DOHH2 (cell line): ENCODE measurements at regions not wholly inside any gene's neighbourhood (a gene's known extent, or its start where the extent isn't known, plus 50 kb on each side); places are given as distances from the start of the nearest gene placed in this dataset.

Source experiments
- H3F3A ChIP-seq: fragments of 200-600 bp; sonication (generic), shearing (Covaris generic); 2 replicates; pipeline ENCODE4 v1.6.0; 2016; ENCODE audit warnings: antibody characterized with exemption, mild to moderate bottlenecking; ENCODE audit not compliant: control insufficient read depth, insufficient read depth
- H3K27ac ChIP-seq: fragments of 200-600 bp; sonication (generic); 2 replicates; pipeline ENCODE4 v1.5.1; 2014; ENCODE audit warnings: low read depth, mild to moderate bottlenecking, low read length, moderate library complexity
- H3K27me3 ChIP-seq: fragments of 200-600 bp; sonication (generic); 2 replicates; pipeline ENCODE4 v1.6.1; 2014; ENCODE audit warnings: mild to moderate bottlenecking, low read length, mixed read lengths; ENCODE audit not compliant: control insufficient read depth
- H3K36me3 ChIP-seq: fragments of 200-600 bp; sonication (generic); 2 replicates; pipeline ENCODE4 v1.6.1; 2014; ENCODE audit warnings: mild to moderate bottlenecking, low read length, moderate library complexity, mixed read lengths; ENCODE audit not compliant: control insufficient read depth
- H3K4me1 ChIP-seq: fragments of 200-600 bp; sonication (generic); 2 replicates; pipeline ENCODE4 v1.6.1; 2014; ENCODE audit warnings: mild to moderate bottlenecking, low read length, mixed read lengths; ENCODE audit not compliant: control insufficient read depth
- H3K4me2 ChIP-seq: fragments of 200-600 bp; sonication (generic); 2 replicates; pipeline ENCODE4 v1.6.0; 2014; ENCODE audit warnings: mild to moderate bottlenecking, low read length, moderate library complexity
- H3K4me3 ChIP-seq: fragments of 200-600 bp; sonication (generic); 2 replicates; pipeline ENCODE4 v1.5.1; 2014; ENCODE audit warnings: mild to moderate bottlenecking, low read length, mixed read lengths
- H3K79me2 ChIP-seq: fragments of 200-600 bp; sonication (generic); 2 replicates; pipeline ENCODE4 v1.6.1; 2014; ENCODE audit warnings: mild to moderate bottlenecking, low read length, mixed read lengths; ENCODE audit not compliant: control insufficient read depth
- H3K9me2 ChIP-seq: fragments of 200-600 bp; sonication (generic); replicated peaks from 2 replicates; pipeline ENCODE4 v1.6.1; 2014; ENCODE audit warnings: mild to moderate bottlenecking, low read length, mixed read lengths; ENCODE audit not compliant: control insufficient read depth
- H3K9me3 ChIP-seq: fragments of 200-600 bp; sonication (generic); 2 replicates; pipeline ENCODE4 v1.6.1; 2014; ENCODE audit warnings: antibody characterized with exemption, low read length, mixed read lengths; ENCODE audit not compliant: control insufficient read depth, insufficient read depth
- H4K20me1 ChIP-seq: fragments of 200-600 bp; sonication (generic); 2 replicates; pipeline ENCODE4 v1.6.0; 2014; ENCODE audit warnings: low read depth, mild to moderate bottlenecking, antibody characterized with exemption, low read length, moderate library complexity; ENCODE audit not compliant: control insufficient read depth, insufficient read depth
- EZH2phosphoT487 ChIP-seq: fragments of 200-600 bp; sonication (generic); IDR thresholded peaks from 2 replicates; pipeline ENCODE4 v1.6.1; 2017; ENCODE audit warnings: borderline replicate concordance, mild to moderate bottlenecking, antibody characterized with exemption, low read length, moderate library complexity, mixed read lengths
- TF ChIP-seq, protein P1 (sequence below): fragments of 200-600 bp; sonication (generic); IDR thresholded peaks from one replicate; pipeline ENCODE4 v1.5.1; 2014; ENCODE audit warnings: antibody characterized with exemption, mild to moderate bottlenecking, low read depth, low read length; ENCODE audit not compliant: poor library complexity, severe bottlenecking

DNA sequence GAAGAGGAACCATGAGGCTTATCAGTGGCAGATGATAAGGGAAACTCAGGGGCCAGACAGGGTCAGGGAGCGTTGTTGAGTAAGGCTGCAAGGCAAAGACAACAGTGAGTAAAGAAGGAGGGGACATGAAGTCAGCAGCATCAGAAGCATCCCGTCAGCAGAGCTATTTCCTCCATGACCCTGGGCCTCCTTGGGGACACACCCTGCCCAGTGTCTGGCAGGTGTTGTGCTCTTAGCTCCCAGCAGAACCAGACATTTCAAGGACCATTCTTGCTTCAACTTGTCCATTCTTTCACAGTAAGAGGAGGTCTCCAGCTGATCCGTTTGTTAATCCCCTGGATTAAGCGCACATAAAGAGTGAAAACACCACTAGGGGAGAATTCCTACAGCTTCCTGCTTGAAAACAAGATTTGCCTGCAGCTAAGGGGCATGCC lies 88.7 kb upstream of the MEIS1 start:
- Histone ChIP-seq H3K4me1 (no peaks in the 10 kb centered on the region), H3K36me3 (no peaks in the 10 kb centered on the region), H3K27ac (no peak overlapping the region), H3K4me3 (no peak overlapping the region), H3F3A (no peaks in the 10 kb centered on the region), H3K79me2 (no peaks in the 10 kb centered on the region), H4K20me1 (no peaks in the 10 kb centered on the region), H3K9me3 (no peaks in the 10 kb centered on the region), H3K4me2 (no peak overlapping the region), H3K27me3 (no peaks in the 10 kb centered on the region), H3K9me2 (no peaks in the 10 kb centered on the region)
- TF ChIP-seq, protein P1, sequence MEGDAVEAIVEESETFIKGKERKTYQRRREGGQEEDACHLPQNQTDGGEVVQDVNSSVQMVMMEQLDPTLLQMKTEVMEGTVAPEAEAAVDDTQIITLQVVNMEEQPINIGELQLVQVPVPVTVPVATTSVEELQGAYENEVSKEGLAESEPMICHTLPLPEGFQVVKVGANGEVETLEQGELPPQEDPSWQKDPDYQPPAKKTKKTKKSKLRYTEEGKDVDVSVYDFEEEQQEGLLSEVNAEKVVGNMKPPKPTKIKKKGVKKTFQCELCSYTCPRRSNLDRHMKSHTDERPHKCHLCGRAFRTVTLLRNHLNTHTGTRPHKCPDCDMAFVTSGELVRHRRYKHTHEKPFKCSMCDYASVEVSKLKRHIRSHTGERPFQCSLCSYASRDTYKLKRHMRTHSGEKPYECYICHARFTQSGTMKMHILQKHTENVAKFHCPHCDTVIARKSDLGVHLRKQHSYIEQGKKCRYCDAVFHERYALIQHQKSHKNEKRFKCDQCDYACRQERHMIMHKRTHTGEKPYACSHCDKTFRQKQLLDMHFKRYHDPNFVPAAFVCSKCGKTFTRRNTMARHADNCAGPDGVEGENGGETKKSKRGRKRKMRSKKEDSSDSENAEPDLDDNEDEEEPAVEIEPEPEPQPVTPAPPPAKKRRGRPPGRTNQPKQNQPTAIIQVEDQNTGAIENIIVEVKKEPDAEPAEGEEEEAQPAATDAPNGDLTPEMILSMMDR, result no peak
- TF ChIP-seq EZH2phosphoT487, result no peak

DNA sequence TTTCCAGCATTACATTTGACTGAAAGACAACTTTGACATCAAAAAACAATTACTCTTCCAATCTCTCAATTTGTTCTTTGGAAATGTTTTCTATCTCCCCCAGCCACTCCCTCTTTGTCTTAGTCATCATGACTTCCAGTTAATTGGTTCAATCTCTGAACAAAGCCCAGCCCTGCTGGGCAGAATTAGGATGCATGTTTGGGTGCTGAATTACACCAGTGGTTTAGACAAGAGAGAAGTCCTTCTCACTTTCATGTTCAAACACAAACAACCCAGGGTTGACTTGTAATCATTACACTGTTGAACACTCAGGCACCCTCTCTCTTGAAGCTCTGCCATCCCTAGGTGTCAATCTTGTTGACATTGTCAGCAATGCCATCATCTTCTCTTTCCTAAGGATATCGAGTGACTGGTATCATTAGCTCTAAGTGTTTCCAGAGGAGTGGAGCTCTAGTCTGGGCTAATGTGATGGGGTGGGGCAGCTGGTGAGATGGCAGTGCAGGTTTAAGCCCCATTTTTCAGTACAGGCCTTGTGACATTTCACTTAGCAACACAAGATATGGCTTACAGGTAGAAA lies 90.8 kb upstream of the MEIS1 start:
- Histone ChIP-seq H3K4me3 (no peak overlapping the region), H3K27ac (no peak overlapping the region), H3K4me1 (no peaks in the 10 kb centered on the region), H3K79me2 (no peaks in the 10 kb centered on the region), H3K9me2 (no peaks in the 10 kb centered on the region), H3K9me3 (no peaks in the 10 kb centered on the region), H3K36me3 (no peaks in the 10 kb centered on the region), H4K20me1 (no peaks in the 10 kb centered on the region), H3K4me2 (no peak overlapping the region), H3F3A (no peaks in the 10 kb centered on the region), H3K27me3 (no peaks in the 10 kb centered on the region)
- TF ChIP-seq EZH2phosphoT487, result no peak

DNA sequence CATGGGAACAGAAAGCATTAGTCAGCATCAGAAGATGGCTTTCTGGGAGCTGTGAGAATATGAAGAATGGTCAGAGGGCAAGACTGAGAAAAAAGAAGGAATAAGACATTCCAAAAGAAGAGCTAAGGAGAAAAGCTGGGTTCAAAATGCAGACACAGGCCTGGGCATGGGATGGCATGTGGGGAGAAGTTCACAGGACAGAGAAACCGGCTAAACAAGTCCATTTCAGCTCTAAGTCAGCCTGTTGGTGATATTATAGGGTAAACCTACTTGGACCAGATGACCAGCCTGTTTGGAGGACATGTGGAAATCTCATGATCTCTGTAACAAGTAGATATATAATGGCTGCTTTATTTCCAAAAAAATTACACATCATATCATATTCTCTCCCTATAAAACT lies 91.7 kb upstream of the MEIS1 start:
- H3K9me2 ChIP-seq, result no peaks in the 10 kb centered on the region
- H3K36me3 ChIP-seq, result no peaks in the 10 kb centered on the region
- H3K79me2 ChIP-seq, result no peaks in the 10 kb centered on the region
- H3K9me3 ChIP-seq, result no peaks in the 10 kb centered on the region
- H3K4me1 ChIP-seq, result no peaks in the 10 kb centered on the region
- no peak for TF ChIP-seq EZH2phosphoT487
- TF ChIP-seq, protein P1, result no peak
- no peak overlapping the region for H3K27ac ChIP-seq
- H3K4me2 ChIP-seq, result no peak overlapping the region
- no peaks in the 10 kb centered on the region for H4K20me1 ChIP-seq
- no peaks in the 10 kb centered on the region for H3K27me3 ChIP-seq
- H3F3A ChIP-seq, result no peaks in the 10 kb centered on the region
- H3K4me3 ChIP-seq, result no peak overlapping the region

DNA sequence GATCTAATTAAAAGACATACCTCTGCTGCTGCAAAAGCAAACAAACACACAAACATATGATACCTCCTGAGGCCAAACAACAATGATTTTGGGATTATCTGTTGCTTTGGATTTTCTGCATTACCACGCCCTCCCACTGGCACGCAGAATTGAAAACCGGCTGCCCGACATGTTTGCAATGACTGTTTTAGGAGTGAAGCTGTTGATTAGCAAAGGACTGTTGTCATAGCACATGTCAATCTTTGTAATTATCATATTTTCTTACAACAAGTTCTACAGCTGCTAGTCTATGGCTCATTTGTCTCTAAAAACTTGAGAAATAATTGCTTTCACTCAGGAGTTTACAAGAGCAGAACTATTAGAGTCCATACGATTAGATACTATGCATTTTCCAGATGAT lies 94.4 kb upstream of the MEIS1 start:
- H3K27ac ChIP-seq, result no peak overlapping the region
- TF ChIP-seq EZH2phosphoT487, result no peak
- TF ChIP-seq, protein P1, result no peak
- H3K9me2 ChIP-seq, result no peaks in the 10 kb centered on the region
- no peak overlapping the region for H3K4me2 ChIP-seq
- no peaks in the 10 kb centered on the region for H3K4me1 ChIP-seq
- no peaks in the 10 kb centered on the region for H4K20me1 ChIP-seq
- H3F3A ChIP-seq, result no peaks in the 10 kb centered on the region
- no peaks in the 10 kb centered on the region for H3K79me2 ChIP-seq
- no peaks in the 10 kb centered on the region for H3K27me3 ChIP-seq
- H3K9me3 ChIP-seq, result no peaks in the 10 kb centered on the region
- no peak overlapping the region for H3K4me3 ChIP-seq
- no peaks in the 10 kb centered on the region for H3K36me3 ChIP-seq
